ENCODE measurements at regions not wholly inside any gene's neighbourhood (a gene's known extent, or its start where the extent isn't known, plus 50 kb on each side); places are given as distances from the start of the nearest gene placed in this dataset.

GRCh38 chr13:65872448-65872847, 1357.7 kb downstream of the PCDH9 start:
- no peak for DNase-seq

GRCh38 chr13:65868884-65869283, 1361.3 kb downstream of the PCDH9 start:
- DNase-seq: no peak

- no peak for DNase-seq
Observed at GRCh38 chr13:65868099-65868498, 1362.0 kb downstream of the PCDH9 start.

- DNase-seq: no peak
Observed at GRCh38 chr13:65866138-65866537, 1364.0 kb downstream of the PCDH9 start.

- DNase-seq: no peak
Observed at GRCh38 chr13:65865206-65865605, 1364.9 kb downstream of the PCDH9 start.

- DNase-seq: no peak
Observed at GRCh38 chr13:65864039-65864438, 1366.1 kb downstream of the PCDH9 start.

GRCh38 chr13:65860306-65860705, 1369.8 kb downstream of the PCDH9 start:
- DNase-seq: no peak

GRCh38 chr13:65857942-65858565, 1372.1 kb downstream of the PCDH9 start:
- no peak for DNase-seq

- DNase-seq: no peak
Observed at GRCh38 chr13:65856431-65856830, 1373.7 kb downstream of the PCDH9 start.

GRCh38 chr13:65855242-65855805, 1374.8 kb downstream of the PCDH9 start:
- no peak for DNase-seq

GRCh38 chr13:65854431-65854830, 1375.7 kb downstream of the PCDH9 start:
- no peak for DNase-seq

GRCh38 chr13:65844266-65844841, 1385.8 kb downstream of the PCDH9 start:
- no peak for DNase-seq

- no peak for DNase-seq
Observed at GRCh38 chr13:65843314-65843731, 1386.8 kb downstream of the PCDH9 start.

GRCh38 chr13:65841156-65841555, 1389.0 kb downstream of the PCDH9 start:
- DNase-seq: no peak

GRCh38 chr13:65836066-65836465, 1394.1 kb downstream of the PCDH9 start:
- no peak for DNase-seq

- DNase-seq: no peak
Observed at GRCh38 chr13:65834897-65835296, 1395.2 kb downstream of the PCDH9 start.

- DNase-seq: no peak
Observed at GRCh38 chr13:65830411-65831205, 1399.5 kb downstream of the PCDH9 start.

GRCh38 chr13:65829241-65830008, 1400.7 kb downstream of the PCDH9 start:
- no peak for DNase-seq

GRCh38 chr13:65826657-65827056, 1403.5 kb downstream of the PCDH9 start:
- no peak for DNase-seq

- DNase-seq: no peak
Observed at GRCh38 chr13:65825039-65825438, 1405.1 kb downstream of the PCDH9 start.

GRCh38 chr13:65808061-65808460, 1422.1 kb downstream of the PCDH9 start:
- no peak for DNase-seq

- no peak for DNase-seq
Observed at GRCh38 chr13:65803530-65804392, 1426.4 kb downstream of the PCDH9 start.

Measured in 8988T (cell line).